AG04449 (cell line): ENCODE measurements at regions not wholly inside any gene's neighbourhood (a gene's known extent, or its start where the extent isn't known, plus 50 kb on each side); places are given as distances from the start of the nearest gene placed in this dataset.

Experiments
- CTCF ChIA-PET: fragments of 350-600 bp; formaldehyde crosslinking; extraction: SDS; loops from one replicate; lab custom pipeline; 2021; ENCODE audit warnings: antibody characterized with exemption; lab: Yijun Ruan, JAX
- POLR2A ChIA-PET: fragments of 400-600, 350-600 bp; formaldehyde crosslinking; extraction: SDS; loops from one replicate; lab custom pipeline; 2020; ENCODE audit warnings: antibody characterized with exemption, inconsistent platforms; lab: Yijun Ruan, JAX
- DNase-seq: peaks from one replicate; pipeline ENCODE4 v3.0.0-alpha.2; 2010; ENCODE audit warnings: low read depth, low spot score
- H3K4me3 ChIP-seq: 2 replicates; pipeline ENCODE4 v1.5.1; 2011; ENCODE audit warnings: low read depth, mild to moderate bottlenecking, control low read depth, low read length
- CTCF ChIP-seq: IDR thresholded peaks from one replicate; pipeline ENCODE4 v1.5.1; 2011; ENCODE audit warnings: mild to moderate bottlenecking, moderate library complexity, low read length, control low read depth, inconsistent platforms; ENCODE audit not compliant: insufficient read depth; ENCODE audit errors: missing control alignments

- ChIA-PET POLR2A (interaction anchor here (0.7 kb wide), 1 partner anchor 505 kb away, joined by 3 read pairs; no protein-coding TSS in a partner anchor), CTCF (interaction anchor here (1.4 kb wide), 1 partner anchor 19 kb away, joined by 3 read pairs; no protein-coding TSS in a partner anchor)
- DNase-seq: peak; percentile 83
- H3K4me3 ChIP-seq: no peak overlapping the region; the same call in 1 of the 2 replicates
- TF ChIP-seq CTCF: no peak
Measured at GRCh38 chr13:105914291-105915036, 621.0 kb downstream of the EFNB2 start.

DNA sequence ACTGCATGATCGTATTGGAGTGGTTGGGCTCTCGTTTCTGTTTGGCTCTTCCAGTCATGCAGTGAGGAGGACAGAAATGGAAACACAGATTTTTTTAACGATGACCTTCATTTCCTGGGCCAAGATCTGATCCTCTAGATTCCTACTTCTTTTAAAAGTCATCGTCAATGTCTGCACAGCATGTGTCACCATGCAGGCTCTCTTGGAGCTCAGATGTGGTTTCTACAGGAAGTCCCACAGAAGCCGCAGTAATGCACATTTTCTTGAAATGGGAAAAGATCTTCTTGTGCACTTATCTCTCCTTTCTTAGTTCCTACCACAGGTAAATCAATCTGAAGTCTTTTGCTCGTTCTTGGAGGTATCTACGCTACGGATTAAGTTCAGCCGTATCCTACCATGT is 626.9 kb downstream of the EFNB2 start:
- POLR2A ChIA-PET: no interaction called here
- CTCF ChIA-PET: no interaction called here
- no peak for DNase-seq
- no peak for TF ChIP-seq CTCF
- no peak overlapping the region for H3K4me3 ChIP-seq

- no peak for TF ChIP-seq CTCF
- no peak for DNase-seq
- CTCF ChIA-PET: no interaction called here
- H3K4me3 ChIP-seq: no peak overlapping the region
- POLR2A ChIA-PET: no interaction called here
Measured at GRCh38 chr13:105907319-105908019, 628.0 kb downstream of the EFNB2 start.

DNA sequence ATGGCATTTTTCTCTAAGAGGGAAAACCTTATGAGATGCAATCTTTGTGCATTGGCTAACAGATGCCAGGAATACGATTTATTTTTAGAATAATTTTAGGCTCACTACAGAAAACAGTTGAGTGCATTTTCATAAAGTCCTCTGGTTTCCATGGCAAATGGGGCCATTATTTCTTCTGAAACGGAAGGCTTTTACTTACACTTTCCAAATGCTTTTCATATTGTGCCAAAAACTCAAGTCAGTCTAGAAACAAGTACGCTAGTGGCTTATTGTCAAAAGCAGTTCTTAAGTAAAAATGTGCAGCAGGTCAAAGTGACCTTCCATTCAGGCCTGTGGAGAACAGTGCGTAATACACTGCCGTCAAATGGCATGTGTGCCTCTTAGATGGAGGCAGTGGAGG is 628.7 kb downstream of the EFNB2 start:
- no peak for TF ChIP-seq CTCF
- ChIA-PET POLR2A (no interaction called here), CTCF (no interaction called here)
- DNase-seq: no peak
- H3K4me3 ChIP-seq: no peak overlapping the region

DNA sequence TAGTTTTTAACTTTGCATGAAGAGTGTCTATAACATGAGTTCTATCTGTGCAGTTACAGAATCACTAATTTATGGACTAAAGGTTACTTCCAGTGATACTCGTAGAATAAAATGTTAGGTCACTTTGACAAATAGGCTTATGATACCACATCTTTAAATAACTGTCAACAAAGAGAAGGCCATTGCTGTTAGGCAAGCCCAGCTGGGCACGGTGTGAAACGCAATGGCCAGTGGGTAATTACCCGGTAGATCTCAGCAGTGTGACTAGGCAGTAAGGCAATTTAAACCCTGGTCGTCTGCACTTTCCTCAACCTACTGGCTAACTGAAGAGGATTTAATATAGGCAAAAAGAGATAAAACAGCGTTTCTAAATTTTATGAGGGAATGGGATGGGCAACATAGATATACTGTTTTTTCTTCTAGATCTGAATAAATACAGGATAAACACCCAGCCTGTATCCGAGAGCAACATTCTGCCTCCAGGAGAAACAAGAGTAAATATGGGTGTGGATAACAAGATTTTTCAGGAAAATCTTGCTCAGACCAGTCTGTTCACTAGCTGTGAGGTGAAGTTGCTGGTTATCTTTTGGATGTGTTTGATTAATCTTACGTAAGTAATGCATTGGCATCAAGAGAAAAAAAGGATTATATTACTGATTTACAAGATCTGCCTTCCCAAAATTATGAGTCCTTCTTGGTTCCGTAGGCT is 631.3 kb downstream of the EFNB2 start:
- ChIA-PET POLR2A (no interaction called here), CTCF (no interaction called here)
- H3K4me3 ChIP-seq: no peak overlapping the region
- no peak for TF ChIP-seq CTCF
- DNase-seq: no peak

DNA sequence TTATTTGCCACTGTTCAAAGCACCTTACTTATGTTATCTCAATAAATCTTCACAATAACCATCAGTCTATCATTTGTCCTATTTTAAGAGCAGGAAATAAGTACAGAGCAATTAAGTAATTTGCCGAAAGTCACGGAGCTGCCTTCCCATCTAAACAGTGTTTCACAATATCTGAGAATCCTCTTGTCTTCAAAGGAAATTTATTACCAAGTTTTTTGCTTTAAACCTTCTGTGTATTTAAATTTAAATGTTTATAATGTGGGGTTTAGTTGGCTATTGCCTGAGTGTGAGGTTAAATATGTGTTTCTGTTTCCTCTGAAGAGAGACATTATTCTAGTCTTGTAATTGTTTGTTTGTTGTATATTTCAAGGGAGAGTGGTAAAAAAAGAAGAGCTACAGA is 633.1 kb downstream of the EFNB2 start:
- H3K4me3 ChIP-seq: no peak overlapping the region
- POLR2A ChIA-PET: no interaction called here
- no peak for TF ChIP-seq CTCF
- CTCF ChIA-PET: no interaction called here
- no peak for DNase-seq
